NCI-H2196 treated with DMSO at 0.1 percent for 48 hours (cell line): ENCODE measurements at regions not wholly inside any gene's neighbourhood (a gene's known extent, or its start where the extent isn't known, plus 50 kb on each side); places are given as distances from the start of the nearest gene placed in this dataset.

Experiments used
- DNase-seq: peaks from one replicate; lab custom pipeline; 2025; ENCODE audit not compliant: unreplicated experiment; lab: John Stamatoyannopoulos, UW

GRCh38 chr5:23579566-23579965, 72.2 kb downstream of the PRDM9 start:
- DNase-seq = no peak

- no peak for DNase-seq
Observed at GRCh38 chr5:23583081-23583480, 75.7 kb downstream of the PRDM9 start.

GRCh38 chr5:23588841-23589326, 81.5 kb downstream of the PRDM9 start:
- DNase-seq = no peak

- no peak for DNase-seq
Observed at GRCh38 chr5:23591250-23591649, 83.8 kb downstream of the PRDM9 start.

GRCh38 chr5:23606927-23607326, 99.5 kb downstream of the PRDM9 start:
- DNase-seq = no peak

GRCh38 chr5:23612701-23613100, 105.3 kb downstream of the PRDM9 start:
- no peak for DNase-seq

GRCh38 chr5:23613566-23613965, 106.2 kb downstream of the PRDM9 start:
- DNase-seq = no peak

GRCh38 chr5:23614422-23614821, 107.0 kb downstream of the PRDM9 start:
- DNase-seq = no peak

- no peak for DNase-seq
Observed at GRCh38 chr5:23626961-23627360, 119.6 kb downstream of the PRDM9 start.

- DNase-seq = no peak
Observed at GRCh38 chr5:23627976-23628375, 120.6 kb downstream of the PRDM9 start.

GRCh38 chr5:23629396-23629795, 122.0 kb downstream of the PRDM9 start:
- DNase-seq = no peak

- no peak for DNase-seq
Observed at GRCh38 chr5:23631302-23632045, 124.1 kb downstream of the PRDM9 start.

- DNase-seq = no peak
Observed at GRCh38 chr5:23635938-23636337, 128.5 kb downstream of the PRDM9 start.

- no peak for DNase-seq
Observed at GRCh38 chr5:23639326-23639725, 131.9 kb downstream of the PRDM9 start.

- DNase-seq = no peak
Observed at GRCh38 chr5:23648656-23649055, 141.2 kb downstream of the PRDM9 start.

- no peak for DNase-seq
Observed at GRCh38 chr5:23649594-23649993, 142.2 kb downstream of the PRDM9 start.

- DNase-seq = no peak
Observed at GRCh38 chr5:23655674-23656073, 148.3 kb downstream of the PRDM9 start.

GRCh38 chr5:23675456-23675855, 168.0 kb downstream of the PRDM9 start:
- DNase-seq = no peak

GRCh38 chr5:23677996-23678395, 170.6 kb downstream of the PRDM9 start:
- DNase-seq = no peak

GRCh38 chr5:23684103-23684502, 176.7 kb downstream of the PRDM9 start:
- DNase-seq = no peak

- no peak for DNase-seq
Observed at GRCh38 chr5:23703940-23704855, 196.8 kb downstream of the PRDM9 start.

- no peak for DNase-seq
Observed at GRCh38 chr5:23717486-23717885, 210.1 kb downstream of the PRDM9 start.
